HEK293 (cell line): ENCODE measurements at regions not wholly inside any gene's neighbourhood (a gene's known extent, or its start where the extent isn't known, plus 50 kb on each side); places are given as distances from the start of the nearest gene placed in this dataset.

Experiments
- FEZF1 ChIP-seq: fragments of 450-650 bp; formaldehyde crosslinking; IDR thresholded peaks from 2 replicates; pipeline ENCODE4 v1.5.1; 2016; ENCODE audit warnings: missing biosample characterization, missing genetic modification characterization
- KLF10 ChIP-seq: fragments of 450-650 bp; IDR thresholded peaks from 2 replicates; pipeline ENCODE4 v1.5.1; 2018; ENCODE audit warnings: missing biosample characterization, mild to moderate bottlenecking, missing genetic modification characterization
- PATZ1 ChIP-seq: fragments of 450-650 bp; formaldehyde crosslinking; IDR thresholded peaks from 2 replicates; pipeline ENCODE4 v1.5.1; 2016; ENCODE audit warnings: missing biosample characterization, missing genetic modification characterization
- TSHZ1 ChIP-seq: fragments of 450-650 bp; formaldehyde crosslinking; IDR thresholded peaks from 2 replicates; pipeline ENCODE4 v1.5.1; 2016; ENCODE audit warnings: missing biosample characterization, missing genetic modification characterization, borderline replicate concordance
- ZBTB20 ChIP-seq: fragments of 450-650 bp; formaldehyde crosslinking; IDR thresholded peaks from 2 replicates; pipeline ENCODE4 v1.5.1; 2016; ENCODE audit warnings: missing biosample characterization, missing genetic modification characterization
- ZBTB7A ChIP-seq: fragments of 450-650 bp; formaldehyde crosslinking; IDR thresholded peaks from 2 replicates; pipeline ENCODE4 v1.5.1; 2016; ENCODE audit warnings: low read depth, missing biosample characterization, missing genetic modification characterization
- ZNF10 ChIP-seq: fragments of 450-650 bp; formaldehyde crosslinking; IDR thresholded peaks from 2 replicates; pipeline ENCODE4 v1.5.1; 2017; ENCODE audit warnings: missing biosample characterization, missing genetic modification characterization
- ZNF112 ChIP-seq: fragments of 450-650 bp; formaldehyde crosslinking; IDR thresholded peaks from 2 replicates; pipeline ENCODE4 v1.5.0; 2017; ENCODE audit warnings: missing biosample characterization, missing genetic modification characterization
- ZNF146 ChIP-seq: fragments of 450-650 bp; formaldehyde crosslinking; IDR thresholded peaks from 2 replicates; pipeline ENCODE4 v1.5.1; 2016; ENCODE audit warnings: missing biosample characterization, missing genetic modification characterization
- ZNF157 ChIP-seq: fragments of 450-650 bp; formaldehyde crosslinking; IDR thresholded peaks from 2 replicates; pipeline ENCODE4 v1.5.1; 2016; ENCODE audit warnings: missing biosample characterization, missing genetic modification characterization
- ZNF223 ChIP-seq: fragments of 450-650 bp; formaldehyde crosslinking; IDR thresholded peaks from 2 replicates; pipeline ENCODE4 v1.5.1; 2016; ENCODE audit warnings: missing biosample characterization, missing genetic modification characterization
- ZNF23 ChIP-seq: fragments of 450-650 bp; formaldehyde crosslinking; IDR thresholded peaks from 2 replicates; pipeline ENCODE4 v1.5.1; 2016; ENCODE audit warnings: missing biosample characterization, missing genetic modification characterization, borderline replicate concordance
- ZNF239 ChIP-seq: fragments of 450-650 bp; formaldehyde crosslinking; IDR thresholded peaks from 2 replicates; pipeline ENCODE4 v1.5.1; 2016; ENCODE audit warnings: missing biosample characterization, missing genetic modification characterization
- ZNF354C ChIP-seq: fragments of 450-650 bp; formaldehyde crosslinking; IDR thresholded peaks from 2 replicates; pipeline ENCODE4 v1.5.1; 2016; ENCODE audit warnings: missing biosample characterization, missing genetic modification characterization, low read depth, borderline replicate concordance
- ZNF423 ChIP-seq: fragments of 450-650 bp; formaldehyde crosslinking; IDR thresholded peaks from 2 replicates; pipeline ENCODE4 v1.5.1; 2016; ENCODE audit warnings: missing biosample characterization, missing genetic modification characterization
- ZNF473 ChIP-seq: fragments of 450-650 bp; formaldehyde crosslinking; IDR thresholded peaks from 2 replicates; pipeline ENCODE4 v1.5.1; 2017; ENCODE audit warnings: missing biosample characterization, missing genetic modification characterization
- ZNF48 ChIP-seq: fragments of 450-650 bp; formaldehyde crosslinking; IDR thresholded peaks from 2 replicates; pipeline ENCODE4 v1.5.1; 2016; ENCODE audit warnings: missing biosample characterization, missing genetic modification characterization
- ZNF513 ChIP-seq: fragments of 450-650 bp; IDR thresholded peaks from 2 replicates; pipeline ENCODE4 v1.5.1; 2018; ENCODE audit warnings: missing biosample characterization, missing genetic modification characterization
- ZNF555 ChIP-seq: fragments of 450-650 bp; formaldehyde crosslinking; conservative IDR thresholded peaks from 2 replicates; pipeline ENCODE4 v1.5.1; 2017; ENCODE audit warnings: missing biosample characterization, mild to moderate bottlenecking, missing genetic modification characterization, inconsistent platforms
- ZNF626 ChIP-seq: fragments of 450-650 bp; sonication (Bioruptor Pico); formaldehyde crosslinking; IDR thresholded peaks from 2 replicates; pipeline ENCODE4 v1.5.1; 2018; ENCODE audit warnings: missing biosample characterization, missing genetic modification characterization, inconsistent platforms
- ZNF664 ChIP-seq: fragments of 450-650 bp; formaldehyde crosslinking; IDR thresholded peaks from 2 replicates; pipeline ENCODE4 v1.5.1; 2016; ENCODE audit warnings: missing biosample characterization, missing genetic modification characterization
- ZNF701 ChIP-seq: fragments of 450-650 bp; formaldehyde crosslinking; IDR thresholded peaks from 2 replicates; pipeline ENCODE4 v1.5.1; 2016; ENCODE audit warnings: missing biosample characterization, missing genetic modification characterization
- ZNF777 ChIP-seq: fragments of 450-650 bp; formaldehyde crosslinking; IDR thresholded peaks from 2 replicates; pipeline ENCODE4 v1.5.1; 2017; ENCODE audit warnings: missing biosample characterization, missing genetic modification characterization, borderline replicate concordance
- ZNF785 ChIP-seq: fragments of 450-650 bp; formaldehyde crosslinking; IDR thresholded peaks from 2 replicates; pipeline ENCODE4 v1.5.1; 2016; ENCODE audit warnings: missing biosample characterization, missing genetic modification characterization
- ZNF792 ChIP-seq: fragments of 450-650 bp; formaldehyde crosslinking; IDR thresholded peaks from 2 replicates; pipeline ENCODE4 v1.5.1; 2016; ENCODE audit warnings: missing biosample characterization, missing genetic modification characterization
- ZNF837 ChIP-seq: fragments of 450-650 bp; formaldehyde crosslinking; IDR thresholded peaks from 2 replicates; pipeline ENCODE4 v1.5.1; 2016; ENCODE audit warnings: missing biosample characterization, missing genetic modification characterization
- ZSCAN5A ChIP-seq: fragments of 450-650 bp; formaldehyde crosslinking; IDR thresholded peaks from 2 replicates; pipeline ENCODE4 v1.5.1; 2016; ENCODE audit warnings: missing biosample characterization, missing genetic modification characterization
- TF ChIP-seq, protein P1 (sequence below): fragments of 450-650 bp; formaldehyde crosslinking; IDR thresholded peaks from 2 replicates; pipeline ENCODE4 v1.5.1; 2017; ENCODE audit warnings: missing biosample characterization, missing genetic modification characterization
- TF ChIP-seq, protein P2 (sequence below): fragments of 450-650 bp; formaldehyde crosslinking; IDR thresholded peaks from 2 replicates; pipeline ENCODE4 v1.5.1; 2016; ENCODE audit warnings: missing biosample characterization, missing genetic modification characterization

GRCh38 chr6:28589234-28589956 is 63.7 kb downstream of the GPX5 start (continued):
- TF ChIP-seq ZNF423 (tag by site-specific recombination) (no peak), TSHZ1 (tag by site-specific recombination) (no peak; the same call in 1 of the 2 replicates), ZBTB7A (tag by site-specific recombination) (no peak), ZBTB20 (peak; percentile 60; the same call in 1 of the 2 replicates), ZNF112 (no peak), ZNF555 (no peak), ZNF701 (tag by site-specific recombination) (no peak), ZNF664 (tag by site-specific recombination) (0 out of 2 replicates have a peak, but pooled peaks have one; percentile 6), ZNF785 (0 out of 2 replicates have a peak, but pooled peaks have one; percentile 35), ZNF10 (tag by site-specific recombination) (peak; percentile 70), ZSCAN5A (tag by site-specific recombination) (peak; percentile 55; the same call in 1 of the 2 replicates), ZNF777 (no peak), ZNF157 (tag by site-specific recombination) (no peak), ZNF146 (tag by site-specific recombination) (no peak; the same call in 1 of the 2 replicates), ZNF513 (peak; percentile 33; the same call in 1 of the 2 replicates), ZNF223 (tag by site-specific recombination) (no peak), ZNF473 (no peak), ZNF354C (tag by site-specific recombination) (no peak), ZNF23 (tag by site-specific recombination) (no peak), ZNF239 (tag by site-specific recombination) (no peak), ZNF792 (tag by site-specific recombination) (no peak), PATZ1 (peak; percentile 34; the same call in 1 of the 2 replicates), FEZF1 (tag by site-specific recombination) (peak; percentile 35; the same call in 1 of the 2 replicates), KLF10 (tag by site-specific recombination) (peak; percentile 75; the same call in 1 of the 2 replicates), ZNF48 (tag by site-specific recombination) (no peak), ZNF626 (0 out of 2 replicates have a peak, but pooled peaks have one; percentile 38), ZNF837 (tag by site-specific recombination) (no peak)
- TF ChIP-seq, protein P1, sequence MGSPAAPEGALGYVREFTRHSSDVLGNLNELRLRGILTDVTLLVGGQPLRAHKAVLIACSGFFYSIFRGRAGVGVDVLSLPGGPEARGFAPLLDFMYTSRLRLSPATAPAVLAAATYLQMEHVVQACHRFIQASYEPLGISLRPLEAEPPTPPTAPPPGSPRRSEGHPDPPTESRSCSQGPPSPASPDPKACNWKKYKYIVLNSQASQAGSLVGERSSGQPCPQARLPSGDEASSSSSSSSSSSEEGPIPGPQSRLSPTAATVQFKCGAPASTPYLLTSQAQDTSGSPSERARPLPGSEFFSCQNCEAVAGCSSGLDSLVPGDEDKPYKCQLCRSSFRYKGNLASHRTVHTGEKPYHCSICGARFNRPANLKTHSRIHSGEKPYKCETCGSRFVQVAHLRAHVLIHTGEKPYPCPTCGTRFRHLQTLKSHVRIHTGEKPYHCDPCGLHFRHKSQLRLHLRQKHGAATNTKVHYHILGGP: peak; percentile 45; the same call in 1 of the 2 replicates
- TF ChIP-seq, protein P2, sequence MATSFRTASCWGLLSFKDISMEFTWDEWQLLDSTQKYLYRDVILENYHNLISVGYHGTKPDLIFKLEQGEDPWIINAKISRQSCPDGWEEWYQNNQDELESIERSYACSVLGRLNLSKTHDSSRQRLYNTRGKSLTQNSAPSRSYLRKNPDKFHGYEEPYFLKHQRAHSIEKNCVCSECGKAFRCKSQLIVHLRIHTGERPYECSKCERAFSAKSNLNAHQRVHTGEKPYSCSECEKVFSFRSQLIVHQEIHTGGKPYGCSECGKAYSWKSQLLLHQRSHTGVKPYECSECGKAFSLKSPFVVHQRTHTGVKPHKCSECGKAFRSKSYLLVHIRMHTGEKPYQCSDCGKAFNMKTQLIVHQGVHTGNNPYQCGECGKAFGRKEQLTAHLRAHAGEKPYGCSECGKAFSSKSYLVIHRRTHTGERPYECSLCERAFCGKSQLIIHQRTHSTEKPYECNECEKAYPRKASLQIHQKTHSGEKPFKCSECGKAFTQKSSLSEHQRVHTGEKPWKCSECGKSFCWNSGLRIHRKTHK (tag by site-specific recombination): no peak
